ENCODE measurements at regions not wholly inside any gene's neighbourhood (a gene's known extent, or its start where the extent isn't known, plus 50 kb on each side); places are given as distances from the start of the nearest gene placed in this dataset.
"Not testable (repeated sequence)": the region's sequence is repeated elsewhere in the genome, so short reads cannot be mapped to it uniquely, and the experiment has no call there.

- TF ChIP-seq CTCF, POLR2A (IDR thresholded peaks at IDR 0.05): not testable (repeated sequence)
Observed at GRCh38 chrX:118295818-118296217, 50.1 kb upstream of the WDR44 start.

Data from ovary (tissue), 3 donors.